OCI-LY3 (cell line): ENCODE measurements at regions not wholly inside any gene's neighbourhood (a gene's known extent, or its start where the extent isn't known, plus 50 kb on each side); places are given as distances from the start of the nearest gene placed in this dataset.

Experiments
- H2AFZ ChIP-seq: fragments of 200-600, 300-600 bp; shearing (Covaris generic); 2 replicates; pipeline ENCODE4 v1.6.0; 2014; ENCODE audit warnings: antibody characterized with exemption, low read depth, low read length
- H3K27ac ChIP-seq: fragments of 200-600, 300-600 bp; sonication (generic); 2 replicates; pipeline ENCODE4 v1.5.1; 2014; ENCODE audit warnings: mild to moderate bottlenecking, low read length, moderate library complexity, mixed read lengths
- H3K27me3 ChIP-seq: fragments of 200-600, 300-600 bp; sonication (generic); 2 replicates; pipeline ENCODE4 v1.6.1; 2014; ENCODE audit warnings: low read depth, low read length, mixed read lengths
- H3K36me3 ChIP-seq: fragments of 200-600, 300-600 bp; sonication (generic); replicated peaks from 2 replicates; pipeline ENCODE3; 2014; ENCODE audit warnings: low read depth, low read length, mixed read lengths
- H3K4me1 ChIP-seq: fragments of 300-600, 200-600 bp; sonication (generic); 2 replicates; pipeline ENCODE4 v1.6.1; 2014; ENCODE audit warnings: low read length, mixed read lengths
- H3K4me2 ChIP-seq: fragments of 200-600, 300-600 bp; sonication (generic); 2 replicates; pipeline ENCODE4 v1.6.1; 2014; ENCODE audit warnings: low read length, mixed read lengths
- H3K4me3 ChIP-seq: fragments of 300-600, 200-600 bp; sonication (generic); 2 replicates; pipeline ENCODE4 v1.5.1; 2014; ENCODE audit warnings: antibody characterized with exemption, mild to moderate bottlenecking, low read length, moderate library complexity
- H3K79me2 ChIP-seq: fragments of 300-600, 200-600 bp; shearing (Covaris generic); 2 replicates; pipeline ENCODE4 v1.6.1; 2014; ENCODE audit warnings: mild to moderate bottlenecking, low read length, mixed read lengths
- H3K9ac ChIP-seq: fragments of 300-600, 200-600 bp; shearing (Covaris generic); 2 replicates; pipeline ENCODE4 v1.6.0; 2014; ENCODE audit warnings: mild to moderate bottlenecking, low read length, moderate library complexity
- H3K9me3 ChIP-seq: fragments of 200-600, 300-600 bp; shearing (Covaris generic); 2 replicates; pipeline ENCODE4 v1.6.1; 2014; ENCODE audit warnings: low read length, mixed read lengths; ENCODE audit not compliant: insufficient read depth
- H4K20me1 ChIP-seq: fragments of 200-600, 300-600 bp; sonication (generic); 2 replicates; pipeline ENCODE4 v1.6.1; 2016; ENCODE audit warnings: low read length, mixed read lengths; ENCODE audit not compliant: insufficient read depth
- EZH2phosphoT487 ChIP-seq: fragments of 200-600 bp; shearing (Covaris generic); IDR thresholded peaks from 2 replicates; pipeline ENCODE4 v1.6.1; 2018; ENCODE audit warnings: antibody characterized with exemption, mixed run types, low read depth
- TF ChIP-seq, protein P1 (sequence below): fragments of 200-600, 300-600 bp; sonication (generic); IDR thresholded peaks from 2 replicates; pipeline ENCODE4 v1.5.1; 2014; ENCODE audit warnings: antibody characterized with exemption, low read length, low read depth

DNA sequence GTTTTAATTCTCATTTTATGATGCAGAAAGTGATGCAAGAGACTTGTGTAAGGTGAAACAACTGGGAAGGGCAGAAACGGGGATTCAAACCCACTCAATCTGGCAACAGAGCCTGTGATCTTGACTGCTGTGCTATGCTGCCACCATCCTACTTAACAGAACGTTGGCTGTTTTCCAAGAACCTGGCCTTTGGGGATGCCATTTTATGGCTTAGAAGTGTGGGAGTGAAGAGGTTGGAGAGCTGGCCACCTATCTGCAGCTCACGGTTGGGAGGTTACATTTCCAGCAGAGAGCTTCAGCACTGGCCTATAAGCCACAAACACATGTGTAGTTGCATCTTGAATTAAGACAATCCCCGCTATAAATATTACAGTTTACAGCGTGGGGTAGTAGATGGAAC lies 235.3 kb downstream of the PRDM2 start:
- Histone ChIP-seq H3K27ac (no peak overlapping the region), H3K9ac (no peak overlapping the region), H3K79me2 (no peaks in the 10 kb centered on the region), H4K20me1 (no peaks in the 10 kb centered on the region), H3K27me3 (no peaks in the 10 kb centered on the region), H3K4me3 (no peak overlapping the region), H3K36me3 (no peaks in the 10 kb centered on the region), H3K4me1 (no peaks in the 10 kb centered on the region), H3K9me3 (no peaks in the 10 kb centered on the region), H2AFZ (no peak overlapping the region), H3K4me2 (no peak overlapping the region)
- TF ChIP-seq, protein P1, sequence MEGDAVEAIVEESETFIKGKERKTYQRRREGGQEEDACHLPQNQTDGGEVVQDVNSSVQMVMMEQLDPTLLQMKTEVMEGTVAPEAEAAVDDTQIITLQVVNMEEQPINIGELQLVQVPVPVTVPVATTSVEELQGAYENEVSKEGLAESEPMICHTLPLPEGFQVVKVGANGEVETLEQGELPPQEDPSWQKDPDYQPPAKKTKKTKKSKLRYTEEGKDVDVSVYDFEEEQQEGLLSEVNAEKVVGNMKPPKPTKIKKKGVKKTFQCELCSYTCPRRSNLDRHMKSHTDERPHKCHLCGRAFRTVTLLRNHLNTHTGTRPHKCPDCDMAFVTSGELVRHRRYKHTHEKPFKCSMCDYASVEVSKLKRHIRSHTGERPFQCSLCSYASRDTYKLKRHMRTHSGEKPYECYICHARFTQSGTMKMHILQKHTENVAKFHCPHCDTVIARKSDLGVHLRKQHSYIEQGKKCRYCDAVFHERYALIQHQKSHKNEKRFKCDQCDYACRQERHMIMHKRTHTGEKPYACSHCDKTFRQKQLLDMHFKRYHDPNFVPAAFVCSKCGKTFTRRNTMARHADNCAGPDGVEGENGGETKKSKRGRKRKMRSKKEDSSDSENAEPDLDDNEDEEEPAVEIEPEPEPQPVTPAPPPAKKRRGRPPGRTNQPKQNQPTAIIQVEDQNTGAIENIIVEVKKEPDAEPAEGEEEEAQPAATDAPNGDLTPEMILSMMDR = no peak
- no peak for TF ChIP-seq EZH2phosphoT487

DNA sequence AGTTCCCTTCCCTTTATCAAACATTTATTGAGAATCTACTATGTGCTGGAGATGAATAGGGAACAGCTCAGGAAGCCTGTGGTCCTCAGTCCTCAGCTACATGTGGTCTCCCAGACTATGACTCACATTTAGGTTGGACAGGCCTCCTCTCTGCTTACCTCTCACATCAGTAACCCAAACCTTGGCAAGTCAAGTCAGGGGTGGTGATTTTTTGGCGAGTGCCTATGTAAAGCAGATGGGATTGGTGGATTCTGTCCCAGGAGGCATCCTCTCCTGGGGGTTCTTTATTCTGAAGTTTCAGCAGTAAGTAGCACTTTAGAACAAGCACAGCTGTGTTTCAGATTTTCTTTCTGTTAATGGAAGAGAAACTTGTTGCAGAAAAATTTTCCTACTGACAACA lies 241.3 kb downstream of the PRDM2 start:
- H3K27ac ChIP-seq = no peak overlapping the region
- no peaks in the 10 kb centered on the region for H4K20me1 ChIP-seq
- TF ChIP-seq EZH2phosphoT487 = no peak
- TF ChIP-seq, protein P1 = no peak
- H3K27me3 ChIP-seq = no peaks in the 10 kb centered on the region
- no peak overlapping the region for H3K4me3 ChIP-seq
- no peaks in the 10 kb centered on the region for H3K79me2 ChIP-seq
- no peaks in the 10 kb centered on the region for H3K36me3 ChIP-seq
- H2AFZ ChIP-seq = no peak overlapping the region
- no peak overlapping the region for H3K9ac ChIP-seq
- no peaks in the 10 kb centered on the region for H3K4me1 ChIP-seq
- H3K9me3 ChIP-seq = no peaks in the 10 kb centered on the region
- H3K4me2 ChIP-seq = no peak overlapping the region

DNA sequence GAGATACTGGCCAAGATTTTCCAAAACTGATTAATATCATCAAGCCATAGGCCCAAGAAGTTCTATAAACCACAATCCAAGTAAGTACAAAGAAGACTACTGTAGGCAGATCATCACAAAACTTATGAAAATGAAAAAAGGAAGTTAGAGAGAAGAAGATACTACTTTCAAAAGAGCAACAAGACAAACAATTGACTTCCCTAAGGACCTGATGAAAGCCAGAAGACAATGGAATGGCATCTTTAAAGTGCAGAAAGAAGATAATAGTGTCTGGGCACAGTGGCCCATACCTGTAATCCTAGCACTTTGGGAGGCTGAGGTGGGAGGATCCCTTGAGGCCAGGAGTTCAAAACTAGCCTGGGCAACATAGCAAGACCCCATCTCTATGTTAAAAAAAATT lies 243.1 kb downstream of the PRDM2 start:
- TF ChIP-seq EZH2phosphoT487 = no peak
- TF ChIP-seq, protein P1 = no peak
- Histone ChIP-seq H3K4me2 (no peak overlapping the region), H3K9ac (no peak overlapping the region), H2AFZ (no peak overlapping the region), H3K27ac (no peak overlapping the region), H3K4me3 (no peak overlapping the region), H3K36me3 (no peaks in the 10 kb centered on the region), H3K9me3 (no peaks in the 10 kb centered on the region), H4K20me1 (no peaks in the 10 kb centered on the region), H3K79me2 (no peaks in the 10 kb centered on the region), H3K27me3 (no peaks in the 10 kb centered on the region), H3K4me1 (no peaks in the 10 kb centered on the region)

DNA sequence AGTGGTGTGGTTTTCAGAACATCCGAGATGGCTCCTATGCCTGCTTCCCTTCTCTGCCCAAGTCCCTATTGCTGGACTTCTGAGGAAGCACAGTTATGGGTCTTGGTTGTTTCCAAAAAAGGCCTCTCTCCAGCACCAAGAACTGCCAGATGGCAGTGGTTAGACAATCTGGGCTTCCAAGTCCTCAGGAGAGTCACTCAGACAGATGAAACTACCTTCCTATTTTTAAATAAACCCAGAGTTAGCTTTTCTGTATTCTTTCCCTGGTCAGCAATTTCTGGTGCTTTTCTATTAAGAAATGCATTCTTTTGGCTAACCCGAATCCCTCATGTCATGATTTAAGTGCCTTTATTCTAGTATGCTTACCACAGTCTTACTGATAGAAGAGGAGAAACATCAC lies 245.9 kb downstream of the PRDM2 start:
- no peak overlapping the region for H3K9ac ChIP-seq
- H3K4me2 ChIP-seq = no peak overlapping the region
- no peaks in the 10 kb centered on the region for H3K4me1 ChIP-seq
- no peaks in the 10 kb centered on the region for H4K20me1 ChIP-seq
- no peaks in the 10 kb centered on the region for H3K27me3 ChIP-seq
- no peaks in the 10 kb centered on the region for H3K36me3 ChIP-seq
- no peak overlapping the region for H3K27ac ChIP-seq
- H2AFZ ChIP-seq = no peak overlapping the region
- H3K9me3 ChIP-seq = no peaks in the 10 kb centered on the region
- no peak overlapping the region for H3K4me3 ChIP-seq
- TF ChIP-seq, protein P1 = no peak
- no peak for TF ChIP-seq EZH2phosphoT487
- no peaks in the 10 kb centered on the region for H3K79me2 ChIP-seq
